Spleen (tissue), 11 donors: ENCODE measurements at regions not wholly inside any gene's neighbourhood (a gene's known extent, or its start where the extent isn't known, plus 50 kb on each side); places are given as distances from the start of the nearest gene placed in this dataset.

ENCODE experiments used
- DNase-seq: peaks from one replicate; pipeline ENCODE4 v3.0.0-alpha.2; 2020
- H3K27ac ChIP-seq, 8 donors: fragments of 200-600 bp; sonication (generic) in 7 of 8; 1 replicate in 4 of 8; 2 replicates in 4 of 8; pipeline versions ENCODE4 v1.5.0 to v1.8.0; 2016 to 2021; ENCODE audit warnings: inconsistent platforms in 4 of 8, mild to moderate bottlenecking in 4 of 8, moderate library complexity in 1 of 8
- H3K27me3 ChIP-seq, 7 donors: fragments of 200-600 bp; sonication (generic) in 6 of 7; replicated peaks in 1 of 7; 1 replicate in 4 of 7; 2 replicates in 3 of 7; pipeline versions ENCODE4 v1.5.0 to v1.8.0; 2016 to 2021; ENCODE audit warnings: inconsistent platforms in 3 of 7, mild to moderate bottlenecking in 1 of 7
- H3K36me3 ChIP-seq, 6 donors: fragments of 200-600 bp; sonication (generic) in 5 of 6; 1 replicate in 4 of 6; 2 replicates in 2 of 6; pipeline versions ENCODE4 v1.5.0 to v1.8.0; 2016 to 2021; ENCODE audit warnings: inconsistent platforms in 2 of 6
- H3K4me1 ChIP-seq, 6 donors: fragments of 200-600 bp; sonication (generic) in 5 of 6; 1 replicate in 3 of 6; 2 replicates in 3 of 6; pipeline versions ENCODE4 v1.5.0 to v1.8.0; 2016 to 2021; ENCODE audit warnings: inconsistent platforms in 3 of 6
- H3K4me3 ChIP-seq, 8 donors: fragments of 200-600 bp; sonication (generic) in 7 of 8; 1 replicate in 4 of 8; 2 replicates in 4 of 8; pipeline versions ENCODE4 v1.5.0 to v1.8.0; 2016 to 2021; ENCODE audit warnings: inconsistent platforms in 4 of 8, mild to moderate bottlenecking in 4 of 8, moderate library complexity in 2 of 8
- H3K9me3 ChIP-seq, 8 donors: fragments of 200-600 bp; sonication (generic) in 7 of 8; 1 replicate in 4 of 8; 2 replicates in 4 of 8; pipeline versions ENCODE4 v1.5.0 to v1.8.0; 2016 to 2021; ENCODE audit warnings: inconsistent platforms in 4 of 8
- POLR2A ChIP-seq, 3 donors: fragments of 450-650 bp; IDR thresholded peaks; one replicate each; pipeline ENCODE4 v1.5.1; 2017; ENCODE audit warnings: antibody characterized with exemption in 3 of 3, mild to moderate bottlenecking in 1 of 3
- POLR2AphosphoS5 ChIP-seq, 3 donors: sonication (generic); formaldehyde crosslinking; IDR thresholded peaks; one replicate each; pipeline ENCODE4 v1.5.1; 2017; ENCODE audit warnings: antibody characterized with exemption in 3 of 3
- WGBS, 5 donors: extraction: QIAGEN DNeasy Blood & Tissue Kit in 3 of 5; methylation state at CpG; one replicate each; pipeline versions ENCODE4 v1.1.5 to v1.1.7; 2013 to 2018; 5-methylcytosine and 5-hydroxymethylcytosine counted together
- intact Hi-C: fragments of 100-400 bp; cut with DNase I; formaldehyde crosslinking; loops from one replicate; pipeline ENCODE4 v1.15.0; 2023; ENCODE audit warnings: low total_unique reads
- TF ChIP-seq, protein P1 (sequence below), 11 experiments: fragments of 200-600 bp in 7 of 11; fragments of 450-650 bp in 4 of 11; sonication (generic) in 4 of 11; IDR thresholded peaks in 8 of 11; conservative IDR thresholded peaks in 3 of 11; 1 replicate in 7 of 11; 2 replicates in 4 of 11; pipeline versions ENCODE4 v1.4.0 to v1.8.0; 2016 to 2021; ENCODE audit warnings: antibody characterized with exemption in 11 of 11, inconsistent platforms in 4 of 11, mild to moderate bottlenecking in 1 of 11
- donor health status: healthy with polysubstance abuse.
- donor health status: DM: no; HTN: no; CAD: no; lungs with moderate emphysema.
- donor health status: DM: no; HTN: no; CAD: no.
- donor health status: Bipolar disorder and iron deficiency.
- donor health status: healthy.
- donor health status: DM: no; HTN: no; CAD: no.
- donor health status: DM: yes; HTN: yes; CAD: no.

GRCh38 chr2:205880048-205880447, 197.7 kb downstream of the NRP2 start:
- Histone ChIP-seq H3K36me3 (no peaks in the 10 kb centered on the region), H3K4me3 (no peak overlapping the region), H3K27me3 (peaks cover 0 to 5% (median 0%) of the 10 kb centered on the region in 7 donors), H3K9me3 (no peaks in the 10 kb centered on the region), H3K4me1 (no peaks in the 10 kb centered on the region), H3K27ac (no peak overlapping the region)
- TF ChIP-seq, protein P1, sequence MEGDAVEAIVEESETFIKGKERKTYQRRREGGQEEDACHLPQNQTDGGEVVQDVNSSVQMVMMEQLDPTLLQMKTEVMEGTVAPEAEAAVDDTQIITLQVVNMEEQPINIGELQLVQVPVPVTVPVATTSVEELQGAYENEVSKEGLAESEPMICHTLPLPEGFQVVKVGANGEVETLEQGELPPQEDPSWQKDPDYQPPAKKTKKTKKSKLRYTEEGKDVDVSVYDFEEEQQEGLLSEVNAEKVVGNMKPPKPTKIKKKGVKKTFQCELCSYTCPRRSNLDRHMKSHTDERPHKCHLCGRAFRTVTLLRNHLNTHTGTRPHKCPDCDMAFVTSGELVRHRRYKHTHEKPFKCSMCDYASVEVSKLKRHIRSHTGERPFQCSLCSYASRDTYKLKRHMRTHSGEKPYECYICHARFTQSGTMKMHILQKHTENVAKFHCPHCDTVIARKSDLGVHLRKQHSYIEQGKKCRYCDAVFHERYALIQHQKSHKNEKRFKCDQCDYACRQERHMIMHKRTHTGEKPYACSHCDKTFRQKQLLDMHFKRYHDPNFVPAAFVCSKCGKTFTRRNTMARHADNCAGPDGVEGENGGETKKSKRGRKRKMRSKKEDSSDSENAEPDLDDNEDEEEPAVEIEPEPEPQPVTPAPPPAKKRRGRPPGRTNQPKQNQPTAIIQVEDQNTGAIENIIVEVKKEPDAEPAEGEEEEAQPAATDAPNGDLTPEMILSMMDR (IDR thresholded peaks at IDR 0.05 in 8 of 11, conservative IDR thresholded peaks at IDR 0.05 in 3 of 11): no peak
- no peak for TF ChIP-seq POLR2AphosphoS5 (IDR thresholded peaks at IDR 0.05)
- no peak for TF ChIP-seq POLR2A (IDR thresholded peaks at IDR 0.05)
- intact Hi-C loops: no loop called here
- DNase-seq: no peak
- 87 to 97% (median 94%) methylated on average over 4 of the region's 4 CpGs for WGBS, 5 donors

- H3K9me3 ChIP-seq: peaks cover 0 to 9% (median 0%) of the 10 kb centered on the region in 8 donors
- 86 to 91% (median 89%) methylated on average over 22 of the region's 22 CpGs for WGBS, 5 donors
- no peaks in the 10 kb centered on the region for H3K36me3 ChIP-seq
- H3K4me1 ChIP-seq: no peaks in the 10 kb centered on the region
- DNase-seq: no peak
- no peak for TF ChIP-seq POLR2A (IDR thresholded peaks at IDR 0.05)
- TF ChIP-seq, protein P1 (IDR thresholded peaks at IDR 0.05 in 8 of 11, conservative IDR thresholded peaks at IDR 0.05 in 3 of 11): no peak
- TF ChIP-seq POLR2AphosphoS5 (IDR thresholded peaks at IDR 0.05): no peak
- H3K27me3 ChIP-seq: peaks cover 0 to 5% (median 0%) of the 10 kb centered on the region in 7 donors
- H3K4me3 ChIP-seq: no peak overlapping the region
- intact Hi-C loops: no loop called here
- H3K27ac ChIP-seq: no peak overlapping the region
Observed at GRCh38 chr2:205878999-205879762, 196.9 kb downstream of the NRP2 start.

DNA sequence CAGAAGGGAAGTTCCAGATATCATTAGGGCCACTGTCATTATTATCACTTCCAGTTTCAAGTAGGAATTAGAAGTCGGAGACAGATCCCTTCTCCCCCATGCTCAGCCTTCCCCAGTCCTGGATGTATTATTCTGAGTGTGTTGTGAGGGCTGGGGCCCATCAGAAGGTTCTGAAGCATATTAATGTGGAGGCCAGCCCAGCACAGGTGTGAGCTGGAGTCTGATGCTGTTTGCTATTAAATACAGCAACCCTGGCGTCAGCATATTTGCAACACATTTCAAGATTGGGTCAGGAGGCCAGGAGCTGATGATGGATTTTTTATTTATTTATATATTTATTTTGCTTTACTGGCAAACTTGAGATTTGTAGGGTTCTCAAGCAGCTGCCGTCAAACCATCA, 195.2 kb downstream of the NRP2 start:
- intact Hi-C loops: no loop called here
- peaks cover 0 to 5% (median 0%) of the 10 kb centered on the region in 7 donors for H3K27me3 ChIP-seq
- no peak overlapping the region for H3K27ac ChIP-seq
- no peak overlapping the region for H3K4me3 ChIP-seq
- WGBS, 5 donors: 80 to 90% (median 88%) methylated on average over 3 of the region's 3 CpGs
- H3K36me3 ChIP-seq: no peaks in the 10 kb centered on the region
- no peak for DNase-seq
- no peaks in the 10 kb centered on the region for H3K4me1 ChIP-seq
- peaks cover 0 to 15% (median 0%) of the 10 kb centered on the region in 8 donors for H3K9me3 ChIP-seq
- TF ChIP-seq POLR2A (IDR thresholded peaks at IDR 0.05) (no peak), POLR2AphosphoS5 (IDR thresholded peaks at IDR 0.05) (no peak)
- TF ChIP-seq, protein P1 (IDR thresholded peaks at IDR 0.05 in 8 of 11, conservative IDR thresholded peaks at IDR 0.05 in 3 of 11): no peak

DNA sequence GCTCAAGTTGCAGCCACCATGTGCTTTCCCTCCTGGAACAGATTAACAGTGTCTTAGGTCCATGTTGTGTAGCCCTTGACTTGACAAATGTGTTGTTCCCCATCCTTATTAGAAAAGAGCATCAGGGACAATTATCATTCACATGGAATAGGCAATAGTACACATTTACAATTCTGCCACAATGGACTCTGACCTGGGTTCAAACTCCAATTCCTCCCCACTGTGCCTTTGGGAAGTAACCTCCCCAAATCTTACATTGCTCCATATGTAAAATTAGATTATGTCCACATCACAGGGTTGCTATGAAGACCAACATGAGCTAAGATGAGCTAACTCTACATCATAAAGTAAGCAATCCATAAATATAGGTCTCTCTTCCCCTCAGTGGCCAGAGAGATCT, 193.8 kb downstream of the NRP2 start:
- Histone ChIP-seq H3K4me3 (no peak overlapping the region), H3K27ac (no peak overlapping the region), H3K27me3 (peaks cover 0 to 5% (median 0%) of the 10 kb centered on the region in 7 donors), H3K9me3 (peaks cover 0 to 15% (median 0%) of the 10 kb centered on the region in 8 donors), H3K4me1 (no peaks in the 10 kb centered on the region), H3K36me3 (no peaks in the 10 kb centered on the region)
- no peak for TF ChIP-seq POLR2A (IDR thresholded peaks at IDR 0.05)
- TF ChIP-seq POLR2AphosphoS5 (IDR thresholded peaks at IDR 0.05): no peak
- TF ChIP-seq, protein P1 (IDR thresholded peaks at IDR 0.05 in 8 of 11, conservative IDR thresholded peaks at IDR 0.05 in 3 of 11): no peak
- intact Hi-C loops: no loop called here
- DNase-seq: no peak
